Right lobe of liver (tissue), 6 donors: ENCODE measurements at regions not wholly inside any gene's neighbourhood (a gene's known extent, or its start where the extent isn't known, plus 50 kb on each side); places are given as distances from the start of the nearest gene placed in this dataset.

Experiments
- ATAC-seq, 4 donors: fragments of 200-7000 bp; cut with Tn5 transposase; one replicate each; pipeline ENCODE4 v1.9.1; 2020; ENCODE audit warnings: mild to moderate bottlenecking in 4 of 4, moderate library complexity in 4 of 4
- DNase-seq, 3 donors: peaks; one replicate each; pipeline ENCODE4 v3.0.0-alpha.2; 2020
- H3K27ac ChIP-seq, 3 donors: fragments of 200-600 bp; one replicate each; pipeline ENCODE4 v1.8.0; 2022
- H3K27me3 ChIP-seq, 2 donors: fragments of 200-600 bp; one replicate each; pipeline ENCODE4 v1.8.0; 2022
- H3K36me3 ChIP-seq, 4 donors: fragments of 200-600 bp; sonication (generic) in 1 of 4; one replicate each; pipeline versions ENCODE4 v1.5.1 to v1.8.0; 2017 to 2022; ENCODE audit warnings: control low read depth in 1 of 4
- H3K4me1 ChIP-seq, 4 donors: fragments of 200-600 bp; sonication (generic) in 1 of 4; one replicate each; pipeline versions ENCODE4 v1.5.1 to v1.8.0; 2017 to 2022; ENCODE audit warnings: control low read depth in 1 of 4
- H3K4me3 ChIP-seq, 3 donors: fragments of 200-600 bp; one replicate each; pipeline ENCODE4 v1.8.0; 2022
- H3K9me3 ChIP-seq, 4 donors: fragments of 200-600 bp; sonication (generic) in 1 of 4; one replicate each; pipeline versions ENCODE4 v1.5.1 to v1.8.0; 2017 to 2022; ENCODE audit warnings: control low read depth in 1 of 4
- CTCF ChIP-seq, 4 donors: fragments of 200-600 bp in 3 of 4; fragments of 450-650 bp in 1 of 4; IDR thresholded peaks; one replicate each; pipeline versions ENCODE4 v1.5.1 to v1.8.0; 2016 to 2022; ENCODE audit warnings: antibody characterized with exemption in 4 of 4, mild to moderate bottlenecking in 2 of 4
- POLR2A ChIP-seq: fragments of 450-650 bp; IDR thresholded peaks from one replicate; pipeline ENCODE4 v1.6.1; 2017; ENCODE audit warnings: antibody characterized with exemption, mild to moderate bottlenecking
- WGBS: methylation state at CpG from one replicate; pipeline ENCODE4 v1.1.6; 2018; ENCODE audit warnings: low coverage, low lambda C conversion rate; ENCODE audit not compliant: insufficient coverage; ENCODE audit errors: missing lambda C conversion rate; 5-methylcytosine and 5-hydroxymethylcytosine counted together
- intact Hi-C, 2 donors: fragments of 100-400 bp; cut with DNase I; formaldehyde crosslinking; loops; one replicate each; pipeline versions ENCODE4 v1.11.2 to v1.14.1; 2022
- donor health status: DM: no; HTN: yes; CAD: no.
- donor health status: DM: no; HTN: no; CAD: no.
- donor health status: DM: no; HTN: no; CAD: no.
- donor health status: DM: no; HTN: yes; CAD: no.
- donor health status: DM: no; HTN: yes; CAD: no.

DNA sequence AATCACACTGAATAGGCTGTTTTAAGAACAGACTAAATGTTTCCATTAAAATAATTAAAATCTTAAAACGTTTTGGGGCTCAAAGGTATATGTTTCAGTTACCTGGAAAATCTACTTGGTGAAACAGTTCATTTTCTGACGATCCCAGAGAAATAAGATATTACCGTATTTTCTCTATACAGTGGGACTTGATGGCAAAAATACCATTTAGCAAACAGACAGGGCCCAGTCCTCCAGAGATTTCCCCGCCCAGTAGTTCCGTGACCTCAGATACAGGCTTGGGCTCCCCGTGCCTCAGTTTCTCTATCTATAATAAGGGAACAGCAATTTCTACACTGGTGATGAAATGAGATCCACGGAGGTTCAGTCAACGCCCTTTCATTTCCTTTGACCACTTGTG, 304.4 kb downstream of the VRK1 start:
- Histone ChIP-seq H3K4me1 (no peaks in the 10 kb centered on the region), H3K9me3 (no peaks in the 10 kb centered on the region), H3K36me3 (no peaks in the 10 kb centered on the region), H3K27me3 (no peaks in the 10 kb centered on the region), H3K4me3 (no peak overlapping the region), H3K27ac (no peak overlapping the region)
- no peak for DNase-seq
- 51% methylated on average over 7 of the region's 8 CpGs for WGBS
- intact Hi-C loops, result no loop called here
- TF ChIP-seq CTCF (IDR thresholded peaks at IDR 0.05), result no peak
- TF ChIP-seq POLR2A, result no peak
- no peak for ATAC-seq

DNA sequence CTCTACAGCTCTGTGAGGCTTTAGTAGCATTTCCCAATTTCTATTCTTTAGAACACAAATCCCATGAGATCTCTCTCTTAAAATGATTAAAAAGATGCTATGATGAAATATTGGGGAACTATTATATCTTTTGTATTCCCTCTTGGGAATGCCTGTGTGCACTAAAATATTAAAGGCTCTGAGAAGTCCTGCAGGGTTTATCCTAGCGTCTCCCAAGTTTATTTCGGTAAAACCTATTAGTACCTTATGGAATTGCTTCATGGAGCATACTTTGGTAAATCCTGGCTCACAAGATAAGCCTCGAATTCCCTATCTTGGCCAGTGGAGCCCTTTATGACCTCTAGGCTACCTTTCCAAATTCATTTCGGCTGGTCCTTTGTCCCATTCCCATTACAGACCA, 306.8 kb downstream of the VRK1 start:
- H3K4me3 ChIP-seq, result no peak overlapping the region
- intact Hi-C loops, result no loop called here
- no peak for ATAC-seq
- TF ChIP-seq CTCF (IDR thresholded peaks at IDR 0.05) (no peak), POLR2A (no peak)
- no peaks in the 10 kb centered on the region for H3K36me3 ChIP-seq
- H3K27ac ChIP-seq, result no peak overlapping the region
- DNase-seq, result no peak
- no peaks in the 10 kb centered on the region for H3K27me3 ChIP-seq
- no peaks in the 10 kb centered on the region for H3K4me1 ChIP-seq
- 58% methylated on average over 4 of the region's 4 CpGs for WGBS
- no peaks in the 10 kb centered on the region for H3K9me3 ChIP-seq

DNA sequence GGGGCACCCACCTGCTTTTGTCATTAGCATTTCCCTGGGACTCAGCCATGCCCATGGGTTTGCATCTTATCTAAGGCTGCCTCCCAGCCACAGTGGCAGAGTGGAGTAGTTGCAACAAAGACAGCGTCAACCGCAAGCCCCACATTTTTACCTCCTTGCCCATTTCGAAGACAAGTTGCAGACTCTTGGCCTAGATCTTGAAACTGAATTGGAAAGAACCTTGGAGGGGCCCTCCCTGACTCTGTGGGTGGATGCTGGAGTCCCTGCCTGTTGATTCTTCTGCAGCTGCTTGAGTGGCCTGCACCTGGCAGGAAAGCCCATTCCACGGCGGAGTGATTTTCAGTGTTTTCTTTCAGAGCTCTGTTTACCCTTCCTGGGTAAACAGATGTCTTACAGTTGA, 309.0 kb downstream of the VRK1 start:
- 60% methylated on average over 1 of the region's 5 CpGs for WGBS
- H3K36me3 ChIP-seq, result no peaks in the 10 kb centered on the region
- H3K4me3 ChIP-seq, result no peak overlapping the region
- no peaks in the 10 kb centered on the region for H3K4me1 ChIP-seq
- H3K9me3 ChIP-seq, result no peaks in the 10 kb centered on the region
- intact Hi-C loops, result no loop called here
- ATAC-seq, result no peak
- H3K27ac ChIP-seq, result no peak overlapping the region
- no peaks in the 10 kb centered on the region for H3K27me3 ChIP-seq
- DNase-seq, result no peak
- no peak for TF ChIP-seq CTCF (IDR thresholded peaks at IDR 0.05)
- TF ChIP-seq POLR2A, result no peak

DNA sequence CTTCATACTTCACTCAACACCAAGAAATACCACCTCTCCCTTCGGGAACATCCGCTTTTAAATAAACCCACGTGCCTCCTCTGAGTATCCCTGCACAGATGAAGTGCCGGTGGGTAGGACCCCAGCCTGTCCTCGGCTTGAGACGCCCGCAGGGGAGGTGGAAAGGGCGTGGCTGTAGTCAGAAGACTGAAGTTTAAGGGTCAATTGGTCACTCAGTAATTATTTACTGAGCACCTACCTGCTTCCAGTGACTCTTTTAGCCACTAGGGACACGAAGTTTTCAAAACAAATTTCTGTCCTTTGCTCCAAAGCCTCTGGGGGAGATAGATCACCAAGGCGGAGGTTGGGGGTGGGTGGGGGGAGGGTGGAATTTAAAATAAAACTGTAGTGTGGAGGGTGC, 309.4 kb downstream of the VRK1 start:
- H3K36me3 ChIP-seq, result no peaks in the 10 kb centered on the region
- H3K27me3 ChIP-seq, result no peaks in the 10 kb centered on the region
- H3K9me3 ChIP-seq, result no peaks in the 10 kb centered on the region
- TF ChIP-seq CTCF (IDR thresholded peaks at IDR 0.05) (no peak), POLR2A (no peak)
- no peak overlapping the region for H3K4me3 ChIP-seq
- intact Hi-C loops, result no loop called here
- H3K4me1 ChIP-seq, result no peaks in the 10 kb centered on the region
- 48% methylated on average over 10 of the region's 10 CpGs for WGBS
- no peak for DNase-seq
- no peak for ATAC-seq
- H3K27ac ChIP-seq, result no peak overlapping the region

GRCh38 chr14:97107080-97107479, 309.9 kb downstream of the VRK1 start:
- TF ChIP-seq POLR2A (no peak), CTCF (IDR thresholded peaks at IDR 0.05) (no peak)
- H3K27me3 ChIP-seq, result no peaks in the 10 kb centered on the region
- H3K4me3 ChIP-seq, result no peak overlapping the region
- no peaks in the 10 kb centered on the region for H3K9me3 ChIP-seq
- no peak for DNase-seq
- H3K4me1 ChIP-seq, result no peaks in the 10 kb centered on the region
- no peak for ATAC-seq
- WGBS, result 84% methylated on average over 7 of the region's 9 CpGs
- no peak overlapping the region for H3K27ac ChIP-seq
- no peaks in the 10 kb centered on the region for H3K36me3 ChIP-seq
- intact Hi-C loops, result no loop called here
